ENCODE measurements at regions not wholly inside any gene's neighbourhood (a gene's known extent, or its start where the extent isn't known, plus 50 kb on each side); places are given as distances from the start of the nearest gene placed in this dataset.

- TF ChIP-seq PATZ1 (CRISPR knock-in tag; IDR thresholded peaks at IDR 0.05; ENCODE audit: borderline replicate concordance) = no peak
- no peak for TF ChIP-seq ARNTL (CRISPR knock-in tag; IDR thresholded peaks at IDR 0.05; ENCODE audit: borderline replicate concordance, low read depth)
- TF ChIP-seq CSDC2 (CRISPR knock-in tag; IDR thresholded peaks at IDR 0.05) = no peak
These were observed 915.0 kb upstream of the GBE1 start (continued) for GRCh38 chr3:82676356-82677026.

- no peak for ATAC-seq
These were observed 911.5 kb upstream of the GBE1 start for GRCh38 chr3:82672966-82673365.

More at GRCh38 chr3:82672966-82673365, 911.5 kb upstream of the GBE1 start:
- TF ChIP-seq PATZ1 (CRISPR knock-in tag; IDR thresholded peaks at IDR 0.05; ENCODE audit: borderline replicate concordance) (no peak), OSR1 (CRISPR knock-in tag; IDR thresholded peaks at IDR 0.05) (no peak), CREB5 (CRISPR knock-in tag; IDR thresholded peaks at IDR 0.05; ENCODE audit: low read depth) (no peak), CSRNP3 (CRISPR knock-in tag; IDR thresholded peaks at IDR 0.05) (no peak), ZNF8 (CRISPR knock-in tag; IDR thresholded peaks at IDR 0.05) (no peak), GLIS3 (CRISPR knock-in tag; IDR thresholded peaks at IDR 0.05) (no peak), ZNF565 (CRISPR knock-in tag; conservative IDR thresholded peaks at IDR 0.05; ENCODE audit: low read depth) (no peak), ZNF70 (CRISPR knock-in tag; IDR thresholded peaks at IDR 0.05) (no peak), ESRRG (CRISPR knock-in tag; IDR thresholded peaks at IDR 0.05) (no peak), POU6F1 (CRISPR knock-in tag; IDR thresholded peaks at IDR 0.05; ENCODE audit: borderline replicate concordance, low read depth) (no peak), SNAI2 (CRISPR knock-in tag; IDR thresholded peaks at IDR 0.05) (no peak), TSHZ2 (CRISPR knock-in tag; IDR thresholded peaks at IDR 0.05) (no peak), ARNTL (CRISPR knock-in tag; IDR thresholded peaks at IDR 0.05; ENCODE audit: borderline replicate concordance, low read depth) (no peak), CSDC2 (CRISPR knock-in tag; IDR thresholded peaks at IDR 0.05) (no peak), ISL1 (CRISPR knock-in tag; IDR thresholded peaks at IDR 0.05) (no peak), ZFP3 (CRISPR knock-in tag; IDR thresholded peaks at IDR 0.05) (no peak), TCF4 (CRISPR knock-in tag; IDR thresholded peaks at IDR 0.05; ENCODE audit: borderline replicate concordance) (no peak)
